ENCODE measurements at regions not wholly inside any gene's neighbourhood (a gene's known extent, or its start where the extent isn't known, plus 50 kb on each side); places are given as distances from the start of the nearest gene placed in this dataset.

DNA sequence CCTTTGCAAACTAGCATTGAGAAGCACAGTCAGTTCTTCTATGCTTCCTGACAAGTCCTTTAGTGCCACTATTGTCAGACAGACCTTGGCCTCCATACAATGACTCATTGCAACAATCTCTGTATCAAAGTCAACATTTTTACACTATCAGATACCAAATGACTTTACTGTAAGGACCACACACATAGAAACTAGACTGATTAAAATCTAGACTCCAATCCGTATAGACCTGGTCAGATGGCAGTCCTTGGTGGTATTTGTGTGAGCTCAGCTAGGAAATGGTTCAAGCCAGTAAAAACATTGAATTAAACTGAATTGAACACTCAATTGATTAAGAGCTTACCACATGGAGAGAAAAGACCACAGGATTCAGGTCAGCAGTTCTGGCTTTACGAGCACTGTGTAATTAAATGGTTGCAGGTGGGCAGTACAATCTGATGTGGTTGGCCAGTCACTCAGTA lies 549.8 kb upstream of the LCORL start:
- no peaks in the 10 kb centered on the region for H3K79me2 ChIP-seq (ENCODE audit: control insufficient read depth, insufficient read depth, low read length)
- SMC1A ChIA-PET (ENCODE audit: uncharacterized antibody, unreplicated experiment): no interaction called here
- H2AFZ ChIP-seq (ENCODE audit: control insufficient read depth, low read depth, low read length): no peak overlapping the region
- no peak for ATAC-seq
- H3K4me2 ChIP-seq (ENCODE audit: control insufficient read depth, insufficient read depth): no peak overlapping the region
- BruUV-seq (replicated peaks): no TSS peak
- no peak for TF ChIP-seq NR2C2 (IDR thresholded peaks at IDR 0.05; ENCODE audit: borderline replicate concordance, control insufficient read depth, insufficient read length, low read depth)
- TF ChIP-seq STAT3 (IDR thresholded peaks at IDR 0.05; ENCODE audit: low read depth, low read length): no peak
- no peak for TF ChIP-seq SMAD5 (IDR thresholded peaks at IDR 0.05; ENCODE audit: low read depth)
- no peak for TF ChIP-seq PML (IDR thresholded peaks at IDR 0.05; ENCODE audit: low read length)
- no peak for TF ChIP-seq SRF (IDR thresholded peaks at IDR 0.05; ENCODE audit: low read depth in 2 of 2, low read length in 2 of 2)
- TF ChIP-seq CBFB (IDR thresholded peaks at IDR 0.05; ENCODE audit: low read depth): no peak
- no peak for TF ChIP-seq ZNF384 (IDR thresholded peaks at IDR 0.05; ENCODE audit: borderline replicate concordance, low read depth, low read length)
- TF ChIP-seq MEF2A (IDR thresholded peaks at IDR 0.05; ENCODE audit: insufficient read depth, low read depth, low read length): no peak
- TF ChIP-seq BMI1 (IDR thresholded peaks at IDR 0.05; ENCODE audit: borderline replicate concordance): no peak
- no peak for TF ChIP-seq PAX8 (IDR thresholded peaks at IDR 0.05)
- no peaks in the 10 kb centered on the region for H3K9me3 ChIP-seq (replicated peaks; ENCODE audit: control insufficient read depth, insufficient read depth, low read length)
- H3K4me3 ChIP-seq: no peak overlapping the region
- CTCF ChIA-PET: no interaction called here
- H3K4me1 ChIP-seq (ENCODE audit: control insufficient read depth, insufficient read depth, low read length): no peaks in the 10 kb centered on the region
- H3K9ac ChIP-seq (ENCODE audit: control insufficient read depth, insufficient read depth, low read length): no peak overlapping the region
- no peaks in the 10 kb centered on the region for H3K36me3 ChIP-seq (ENCODE audit: control insufficient read depth in 2 of 2, insufficient read depth in 2 of 2, low read length in 1 of 2)
- H3K27me3 ChIP-seq (replicated peaks in 1 of 2; ENCODE audit: control insufficient read depth in 2 of 2, insufficient read depth in 2 of 2, low read length in 1 of 2): no peaks in the 10 kb centered on the region; a peak in 1 of 4 replicates
- intact Hi-C loops (cut with micrococcal nuclease; ENCODE audit: unreplicated experiment): no loop called here
- FAIRE-seq: no peak
- POLR2A ChIA-PET: no interaction called here
- WGBS (ENCODE audit: insufficient coverage, insufficient replicate concordance, low lambda C conversion rate, missing lambda C conversion rate): 0% methylated on average over 2 of the region's 2 CpGs
- H3K27ac ChIP-seq (ENCODE audit: control insufficient read depth, insufficient read depth): no peak overlapping the region
- RAD21 ChIA-PET (ENCODE audit: unreplicated experiment): no interaction called here
- H4K20me1 ChIP-seq (ENCODE audit: control insufficient read depth, insufficient read depth): no peaks in the 10 kb centered on the region
- in situ Hi-C loops (cut with MboI): no loop called here
- DNase-seq (ENCODE audit: low read depth, low spot score): no peak

DNA sequence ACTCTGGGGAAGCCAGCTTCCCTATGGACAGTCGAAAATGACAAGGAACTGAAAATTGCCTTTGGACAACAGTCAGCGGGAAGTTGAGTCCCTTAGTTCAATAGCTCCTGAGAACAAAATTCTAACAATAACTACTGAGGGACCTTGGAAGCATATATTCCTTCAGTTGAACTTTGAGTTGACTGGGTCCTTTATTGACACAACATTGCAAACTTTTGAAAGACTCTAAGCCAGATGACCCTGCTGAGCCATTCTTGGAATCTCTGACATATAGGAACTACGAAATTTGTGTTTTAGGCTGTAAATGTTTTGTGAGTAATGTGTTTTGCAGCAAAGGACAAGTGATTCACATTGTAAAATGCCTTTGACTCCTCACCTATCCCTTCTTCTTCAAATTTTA lies 548.8 kb upstream of the LCORL start:
- in situ Hi-C loops (cut with MboI) (no loop called here), intact Hi-C loops (cut with micrococcal nuclease; ENCODE audit: unreplicated experiment) (no loop called here)
- H3K4me1 ChIP-seq (ENCODE audit: control insufficient read depth, insufficient read depth, low read length): no peaks in the 10 kb centered on the region
- H2AFZ ChIP-seq (ENCODE audit: control insufficient read depth, low read depth, low read length): no peak overlapping the region
- no peak for DNase-seq (ENCODE audit: low read depth, low spot score)
- H3K36me3 ChIP-seq (ENCODE audit: control insufficient read depth in 2 of 2, insufficient read depth in 2 of 2, low read length in 1 of 2): no peaks in the 10 kb centered on the region
- H3K4me2 ChIP-seq (ENCODE audit: control insufficient read depth, insufficient read depth): no peak overlapping the region
- 26% methylated on average over 3 of the region's 3 CpGs for WGBS (ENCODE audit: insufficient coverage, insufficient replicate concordance, low lambda C conversion rate, missing lambda C conversion rate)
- RAD21 ChIA-PET (ENCODE audit: unreplicated experiment): no interaction called here
- no peak overlapping the region for H3K4me3 ChIP-seq
- POLR2A ChIA-PET: no interaction called here
- H4K20me1 ChIP-seq (ENCODE audit: control insufficient read depth, insufficient read depth): no peaks in the 10 kb centered on the region
- H3K27me3 ChIP-seq (replicated peaks in 1 of 2; ENCODE audit: control insufficient read depth in 2 of 2, insufficient read depth in 2 of 2, low read length in 1 of 2): no peaks in the 10 kb centered on the region; a peak in 1 of 4 replicates
- FAIRE-seq: no peak
- no peak for ATAC-seq
- H3K9ac ChIP-seq (ENCODE audit: control insufficient read depth, insufficient read depth, low read length): no peak overlapping the region
- CTCF ChIA-PET: no interaction called here
- no peaks in the 10 kb centered on the region for H3K9me3 ChIP-seq (replicated peaks; ENCODE audit: control insufficient read depth, insufficient read depth, low read length)
- H3K79me2 ChIP-seq (ENCODE audit: control insufficient read depth, insufficient read depth, low read length): no peaks in the 10 kb centered on the region
- no peak overlapping the region for H3K27ac ChIP-seq (ENCODE audit: control insufficient read depth, insufficient read depth)
- SMC1A ChIA-PET (ENCODE audit: uncharacterized antibody, unreplicated experiment): interaction anchor here (0.5 kb wide), 1 partner anchor 870 kb away, joined by 5 read pairs; no protein-coding TSS in a partner anchor
- BruUV-seq (replicated peaks): no TSS peak
- TF ChIP-seq, protein P1, sequence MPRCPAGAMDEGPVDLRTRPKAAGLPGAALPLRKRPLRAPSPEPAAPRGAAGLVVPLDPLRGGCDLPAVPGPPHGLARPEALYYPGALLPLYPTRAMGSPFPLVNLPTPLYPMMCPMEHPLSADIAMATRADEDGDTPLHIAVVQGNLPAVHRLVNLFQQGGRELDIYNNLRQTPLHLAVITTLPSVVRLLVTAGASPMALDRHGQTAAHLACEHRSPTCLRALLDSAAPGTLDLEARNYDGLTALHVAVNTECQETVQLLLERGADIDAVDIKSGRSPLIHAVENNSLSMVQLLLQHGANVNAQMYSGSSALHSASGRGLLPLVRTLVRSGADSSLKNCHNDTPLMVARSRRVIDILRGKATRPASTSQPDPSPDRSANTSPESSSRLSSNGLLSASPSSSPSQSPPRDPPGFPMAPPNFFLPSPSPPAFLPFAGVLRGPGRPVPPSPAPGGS (IDR thresholded peaks at IDR 0.05; ENCODE audit: borderline replicate concordance, insufficient read depth, low read depth, low read length, poor library complexity, severe bottlenecking): no peak
- TF ChIP-seq STAT3 (IDR thresholded peaks at IDR 0.05; ENCODE audit: low read depth, low read length) (no peak), CBFB (IDR thresholded peaks at IDR 0.05; ENCODE audit: low read depth) (no peak), IRF4 (IDR thresholded peaks at IDR 0.05; ENCODE audit: low read depth, low read length) (no peak), PAX8 (IDR thresholded peaks at IDR 0.05) (no peak), PAX5 (IDR thresholded peaks at IDR 0.05; ENCODE audit: borderline replicate concordance, low read depth, low read length) (no peak), KDM1A (IDR thresholded peaks at IDR 0.05; ENCODE audit: borderline replicate concordance) (no peak), ZNF622 (IDR thresholded peaks at IDR 0.05) (no peak), SREBF1 (IDR thresholded peaks at IDR 0.05; ENCODE audit: low read length) (no peak)
- TF ChIP-seq, protein P2, sequence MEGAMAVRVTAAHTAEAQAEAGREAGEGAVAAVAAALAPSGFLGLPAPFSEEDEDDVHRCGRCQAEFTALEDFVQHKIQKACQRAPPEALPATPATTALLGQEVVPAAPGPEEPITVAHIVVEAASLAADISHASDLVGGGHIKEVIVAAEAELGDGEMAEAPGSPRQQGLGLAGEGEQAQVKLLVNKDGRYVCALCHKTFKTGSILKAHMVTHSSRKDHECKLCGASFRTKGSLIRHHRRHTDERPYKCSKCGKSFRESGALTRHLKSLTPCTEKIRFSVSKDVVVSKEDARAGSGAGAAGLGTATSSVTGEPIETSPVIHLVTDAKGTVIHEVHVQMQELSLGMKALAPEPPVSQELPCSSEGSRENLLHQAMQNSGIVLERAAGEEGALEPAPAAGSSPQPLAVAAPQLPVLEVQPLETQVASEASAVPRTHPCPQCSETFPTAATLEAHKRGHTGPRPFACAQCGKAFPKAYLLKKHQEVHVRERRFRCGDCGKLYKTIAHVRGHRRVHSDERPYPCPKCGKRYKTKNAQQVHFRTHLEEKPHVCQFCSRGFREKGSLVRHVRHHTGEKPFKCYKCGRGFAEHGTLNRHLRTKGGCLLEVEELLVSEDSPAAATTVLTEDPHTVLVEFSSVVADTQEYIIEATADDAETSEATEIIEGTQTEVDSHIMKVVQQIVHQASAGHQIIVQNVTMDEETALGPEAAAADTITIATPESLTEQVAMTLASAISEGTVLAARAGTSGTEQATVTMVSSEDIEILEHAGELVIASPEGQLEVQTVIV (IDR thresholded peaks at IDR 0.05; ENCODE audit: borderline replicate concordance, partially characterized antibody): no peak

All from GM12878 (cell line).